Right atrium auricular region (tissue), 2 donors: ENCODE measurements at regions not wholly inside any gene's neighbourhood (a gene's known extent, or its start where the extent isn't known, plus 50 kb on each side); places are given as distances from the start of the nearest gene placed in this dataset.

Experiments used
- DNase-seq: peaks from one replicate; pipeline ENCODE4 v3.0.0-alpha.2; 2019; ENCODE audit warnings: low spot score
- H3K27ac ChIP-seq, 2 donors: fragments of 200-600 bp; sonication (generic); 1 replicate in 1 of 2; 2 replicates in 1 of 2; pipeline ENCODE4 v1.5.1; 2016 to 2019
- H3K27me3 ChIP-seq, 2 donors: fragments of 200-600 bp; sonication (generic); one replicate each; pipeline versions ENCODE4 v1.5.1 to v1.6.0; 2017 to 2019
- H3K36me3 ChIP-seq: fragments of 200-600 bp; sonication (generic); one replicate; pipeline ENCODE4 v1.5.1; 2016
- H3K4me1 ChIP-seq, 2 donors: fragments of 200-600 bp; sonication (generic); one replicate each; pipeline versions ENCODE4 v1.5.1 to v1.6.0; 2017 to 2019
- H3K4me3 ChIP-seq, 2 donors: fragments of 200-600 bp; sonication (generic); 1 replicate in 1 of 2; 2 replicates in 1 of 2; pipeline ENCODE4 v1.5.1; 2017 to 2019; ENCODE audit warnings: mild to moderate bottlenecking in 1 of 2, moderate library complexity in 1 of 2
- H3K9me3 ChIP-seq, 2 donors: fragments of 200-600 bp; sonication (generic); one replicate each; pipeline ENCODE4 v1.5.1; 2019
- TF ChIP-seq, protein P1 (sequence below), 2 donors: fragments of 200-600 bp; sonication (generic); IDR thresholded peaks; one replicate each; pipeline ENCODE4 v1.5.1; 2019; ENCODE audit warnings: antibody characterized with exemption in 2 of 2

DNA sequence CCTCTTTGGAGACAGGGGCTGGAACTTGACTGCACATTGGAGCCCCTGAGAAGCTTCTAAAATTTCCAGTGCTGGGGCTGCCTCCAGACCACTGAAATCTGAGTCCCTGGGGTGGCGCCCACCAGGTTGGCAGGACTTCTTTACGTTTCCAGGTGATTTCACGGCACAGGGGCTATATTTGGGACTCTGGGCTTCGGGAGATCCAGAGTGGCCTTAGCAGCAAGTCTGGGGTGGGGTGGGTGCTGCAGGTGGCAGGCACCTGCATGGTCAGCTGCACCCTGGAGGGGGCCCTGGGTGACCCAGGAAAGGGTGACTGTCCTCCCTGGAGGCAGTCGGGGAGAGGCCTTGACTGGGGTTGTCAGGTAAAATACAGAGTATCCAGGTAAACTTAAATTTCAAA lies 135.5 kb upstream of the PHACTR3 start:
- Histone ChIP-seq H3K4me3 (no peak overlapping the region), H3K27me3 (no peaks in the 10 kb centered on the region), H3K9me3 (no peaks in the 10 kb centered on the region), H3K4me1 (no peaks in the 10 kb centered on the region), H3K27ac (no peak overlapping the region), H3K36me3 (no peaks in the 10 kb centered on the region)
- no peak for DNase-seq
- TF ChIP-seq, protein P1, sequence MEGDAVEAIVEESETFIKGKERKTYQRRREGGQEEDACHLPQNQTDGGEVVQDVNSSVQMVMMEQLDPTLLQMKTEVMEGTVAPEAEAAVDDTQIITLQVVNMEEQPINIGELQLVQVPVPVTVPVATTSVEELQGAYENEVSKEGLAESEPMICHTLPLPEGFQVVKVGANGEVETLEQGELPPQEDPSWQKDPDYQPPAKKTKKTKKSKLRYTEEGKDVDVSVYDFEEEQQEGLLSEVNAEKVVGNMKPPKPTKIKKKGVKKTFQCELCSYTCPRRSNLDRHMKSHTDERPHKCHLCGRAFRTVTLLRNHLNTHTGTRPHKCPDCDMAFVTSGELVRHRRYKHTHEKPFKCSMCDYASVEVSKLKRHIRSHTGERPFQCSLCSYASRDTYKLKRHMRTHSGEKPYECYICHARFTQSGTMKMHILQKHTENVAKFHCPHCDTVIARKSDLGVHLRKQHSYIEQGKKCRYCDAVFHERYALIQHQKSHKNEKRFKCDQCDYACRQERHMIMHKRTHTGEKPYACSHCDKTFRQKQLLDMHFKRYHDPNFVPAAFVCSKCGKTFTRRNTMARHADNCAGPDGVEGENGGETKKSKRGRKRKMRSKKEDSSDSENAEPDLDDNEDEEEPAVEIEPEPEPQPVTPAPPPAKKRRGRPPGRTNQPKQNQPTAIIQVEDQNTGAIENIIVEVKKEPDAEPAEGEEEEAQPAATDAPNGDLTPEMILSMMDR (IDR thresholded peaks at IDR 0.05), result no peak

DNA sequence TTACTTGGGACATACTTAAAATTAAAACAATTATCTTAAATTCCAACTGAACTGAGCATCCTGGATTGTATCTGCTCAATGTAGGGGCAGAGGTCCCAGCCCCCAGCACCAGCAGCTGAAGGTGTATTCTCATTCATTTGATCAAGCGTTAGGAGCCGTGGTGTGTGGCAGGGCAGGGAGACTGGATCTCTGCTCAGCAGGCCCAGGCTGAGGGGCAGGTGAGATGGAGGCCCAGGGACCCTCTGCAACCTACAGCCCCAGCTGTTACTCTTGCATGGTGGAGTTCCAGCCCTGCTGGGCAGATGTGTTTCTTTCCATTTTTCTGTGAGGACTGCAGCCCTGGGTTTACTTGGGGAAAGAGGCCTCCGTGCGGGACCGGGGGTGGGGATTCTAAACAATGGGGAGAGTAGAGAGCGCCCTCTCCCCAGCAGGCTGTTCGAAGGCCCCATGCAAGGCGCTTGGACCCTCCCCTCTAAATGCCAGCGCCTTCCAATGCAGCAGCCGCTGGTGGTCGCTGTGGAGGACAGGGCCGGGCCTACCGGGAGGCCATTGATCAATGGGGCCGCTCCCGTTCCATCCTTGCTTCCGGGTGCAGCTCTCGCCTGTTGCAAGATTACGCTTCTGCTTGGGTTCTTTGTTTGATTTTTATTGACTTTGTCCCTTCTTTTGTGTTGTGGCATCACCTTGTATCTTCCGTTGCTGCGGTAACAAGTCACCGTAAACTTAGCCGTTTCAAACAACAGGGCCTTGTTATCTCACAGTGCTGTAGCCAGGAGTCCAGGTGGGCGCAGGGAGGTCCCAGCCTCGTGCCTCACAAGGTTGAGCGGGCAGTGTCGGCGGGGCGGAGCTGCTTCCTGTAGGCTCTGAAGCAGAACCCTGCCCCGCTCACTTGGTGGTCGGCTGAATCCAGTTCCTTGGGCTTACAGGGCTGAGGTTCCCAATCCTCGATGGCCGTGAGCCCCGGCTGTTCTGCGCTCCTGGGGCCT lies 134.8 kb upstream of the PHACTR3 start:
- no peaks in the 10 kb centered on the region for H3K4me1 ChIP-seq
- TF ChIP-seq, protein P1 (IDR thresholded peaks at IDR 0.05), result no peak
- H3K27ac ChIP-seq, result no peak overlapping the region
- no peaks in the 10 kb centered on the region for H3K36me3 ChIP-seq
- no peaks in the 10 kb centered on the region for H3K9me3 ChIP-seq
- no peak overlapping the region for H3K4me3 ChIP-seq
- H3K27me3 ChIP-seq, result no peaks in the 10 kb centered on the region
- DNase-seq, result no peak

DNA sequence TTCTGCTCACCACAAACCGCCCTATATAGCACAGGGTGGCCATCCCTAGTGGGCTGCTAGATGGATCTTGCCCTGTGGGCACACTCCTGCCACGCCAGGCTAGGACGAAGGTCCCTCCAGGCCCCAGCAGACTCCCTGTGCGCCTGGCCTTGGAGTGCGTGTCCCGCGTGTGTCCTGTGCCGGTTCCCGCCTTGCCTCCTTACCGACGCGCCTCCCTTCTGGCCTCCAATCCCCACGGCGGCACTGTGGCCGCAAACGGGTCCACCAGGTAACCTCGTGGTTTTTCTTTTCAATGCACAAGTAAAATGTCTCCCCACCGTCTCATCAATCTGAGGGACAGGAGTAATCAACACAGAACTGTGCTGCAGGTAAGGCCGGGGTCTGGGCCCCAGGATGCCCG lies 133.8 kb upstream of the PHACTR3 start:
- DNase-seq, result no peak
- Histone ChIP-seq H3K4me3 (no peak overlapping the region), H3K9me3 (no peaks in the 10 kb centered on the region), H3K27me3 (no peaks in the 10 kb centered on the region), H3K36me3 (no peaks in the 10 kb centered on the region), H3K27ac (no peak overlapping the region), H3K4me1 (no peaks in the 10 kb centered on the region)
- TF ChIP-seq, protein P1 (IDR thresholded peaks at IDR 0.05), result no peak

DNA sequence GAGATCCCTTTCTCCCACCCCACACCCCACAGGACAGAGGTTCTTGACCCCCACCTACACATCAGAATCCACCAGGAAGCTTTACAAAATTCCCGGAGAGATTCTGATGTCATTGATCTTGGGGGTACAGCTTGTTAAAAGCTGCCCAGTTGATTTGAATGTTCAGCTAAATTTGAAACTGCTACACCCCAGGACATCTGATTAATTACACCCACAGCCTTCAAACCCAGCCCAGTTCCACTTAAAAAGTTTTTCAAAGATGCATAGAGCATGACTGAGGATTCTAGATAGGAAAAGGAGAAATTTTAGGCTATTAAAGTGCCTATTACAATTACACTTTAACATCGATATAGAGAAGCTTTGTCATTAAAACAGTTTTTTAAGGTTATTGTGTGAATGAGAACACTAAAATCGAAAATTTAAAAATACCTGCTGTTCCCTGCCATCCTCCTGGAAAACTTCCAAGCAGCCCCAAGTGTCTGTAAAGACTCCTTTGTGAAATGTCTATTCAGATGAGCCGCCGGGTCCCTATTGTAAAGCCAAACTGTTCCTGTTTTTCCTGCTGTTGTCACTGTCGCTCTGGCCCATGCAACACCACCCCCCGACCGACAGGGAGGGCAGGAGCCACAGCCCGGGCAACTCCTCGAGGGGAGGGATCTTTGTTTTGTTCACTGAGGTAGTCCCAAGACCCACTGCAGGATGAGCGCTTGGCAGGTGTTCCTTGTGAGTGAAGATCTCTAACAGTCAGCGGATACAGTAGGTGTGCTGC lies 132.5 kb upstream of the PHACTR3 start:
- H3K4me3 ChIP-seq, result no peak overlapping the region
- H3K36me3 ChIP-seq, result no peaks in the 10 kb centered on the region
- H3K27me3 ChIP-seq, result no peaks in the 10 kb centered on the region
- no peaks in the 10 kb centered on the region for H3K4me1 ChIP-seq
- no peaks in the 10 kb centered on the region for H3K9me3 ChIP-seq
- no peak for DNase-seq
- TF ChIP-seq, protein P1 (IDR thresholded peaks at IDR 0.05), result no peak
- H3K27ac ChIP-seq, result no peak overlapping the region

DNA sequence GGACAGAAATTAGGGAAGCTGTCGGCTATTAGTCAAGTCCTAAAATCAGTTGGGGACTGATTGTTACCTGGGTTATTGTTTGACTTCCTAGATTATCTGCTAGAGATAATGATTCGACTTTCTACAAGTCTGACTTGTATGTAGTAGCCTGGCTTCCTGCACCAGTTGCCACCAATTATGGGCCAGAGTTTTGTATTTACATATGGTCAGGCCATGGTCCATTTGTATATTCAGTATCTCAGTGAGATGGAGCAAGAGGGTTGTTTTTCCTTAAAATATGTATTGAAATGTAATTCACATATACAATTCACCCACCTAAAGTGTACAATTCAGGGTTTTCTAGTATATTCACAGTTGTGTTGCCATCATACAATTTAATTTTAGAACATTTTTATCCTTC lies 130.6 kb upstream of the PHACTR3 start:
- no peaks in the 10 kb centered on the region for H3K4me1 ChIP-seq
- no peak overlapping the region for H3K27ac ChIP-seq
- H3K4me3 ChIP-seq, result no peak overlapping the region
- H3K27me3 ChIP-seq, result no peaks in the 10 kb centered on the region
- no peaks in the 10 kb centered on the region for H3K9me3 ChIP-seq
- no peak for DNase-seq
- TF ChIP-seq, protein P1 (IDR thresholded peaks at IDR 0.05), result no peak
- no peaks in the 10 kb centered on the region for H3K36me3 ChIP-seq
